ENCODE measurements at regions not wholly inside any gene's neighbourhood (a gene's known extent, or its start where the extent isn't known, plus 50 kb on each side); places are given as distances from the start of the nearest gene placed in this dataset.

DNA sequence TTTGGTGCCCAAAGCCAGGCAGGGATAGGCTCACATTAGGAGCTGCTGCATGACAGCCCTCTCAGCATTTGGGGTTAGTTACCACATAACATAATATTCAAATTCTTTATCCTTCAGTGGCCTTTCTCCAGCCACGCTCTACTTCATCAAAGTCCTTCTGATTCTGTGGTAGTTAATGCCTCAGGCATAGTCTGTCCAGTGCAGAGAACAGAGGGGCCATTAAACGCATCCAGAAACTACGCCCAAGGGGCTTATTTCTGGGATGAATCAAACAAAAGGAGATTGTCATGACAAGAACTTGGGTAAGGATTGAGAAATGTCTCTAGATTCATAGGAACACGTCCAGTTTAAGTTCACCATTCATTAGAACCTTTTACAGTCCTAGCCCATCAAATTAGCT is 183.4 kb upstream of the PLXNC1 start:
- no peaks in the 10 kb centered on the region for H3K27me3 Mint-ChIP-seq (ENCODE audit: insufficient read depth)
- H3K27ac Mint-ChIP-seq: no peak overlapping the region
- H3K4me1 Mint-ChIP-seq (ENCODE audit: low read depth): peaks cover 11% of the 10 kb centered on the region
- H3K4me3 Mint-ChIP-seq: no peak overlapping the region
- DNase-seq: no peak
- H3K36me3 Mint-ChIP-seq (ENCODE audit: low read depth): peaks cover 19% of the 10 kb centered on the region
- peaks cover 26% of the 10 kb centered on the region for H3K9me3 Mint-ChIP-seq
- TF ChIP-seq, protein P1, sequence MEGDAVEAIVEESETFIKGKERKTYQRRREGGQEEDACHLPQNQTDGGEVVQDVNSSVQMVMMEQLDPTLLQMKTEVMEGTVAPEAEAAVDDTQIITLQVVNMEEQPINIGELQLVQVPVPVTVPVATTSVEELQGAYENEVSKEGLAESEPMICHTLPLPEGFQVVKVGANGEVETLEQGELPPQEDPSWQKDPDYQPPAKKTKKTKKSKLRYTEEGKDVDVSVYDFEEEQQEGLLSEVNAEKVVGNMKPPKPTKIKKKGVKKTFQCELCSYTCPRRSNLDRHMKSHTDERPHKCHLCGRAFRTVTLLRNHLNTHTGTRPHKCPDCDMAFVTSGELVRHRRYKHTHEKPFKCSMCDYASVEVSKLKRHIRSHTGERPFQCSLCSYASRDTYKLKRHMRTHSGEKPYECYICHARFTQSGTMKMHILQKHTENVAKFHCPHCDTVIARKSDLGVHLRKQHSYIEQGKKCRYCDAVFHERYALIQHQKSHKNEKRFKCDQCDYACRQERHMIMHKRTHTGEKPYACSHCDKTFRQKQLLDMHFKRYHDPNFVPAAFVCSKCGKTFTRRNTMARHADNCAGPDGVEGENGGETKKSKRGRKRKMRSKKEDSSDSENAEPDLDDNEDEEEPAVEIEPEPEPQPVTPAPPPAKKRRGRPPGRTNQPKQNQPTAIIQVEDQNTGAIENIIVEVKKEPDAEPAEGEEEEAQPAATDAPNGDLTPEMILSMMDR (IDR thresholded peaks at IDR 0.05): no peak

DNA sequence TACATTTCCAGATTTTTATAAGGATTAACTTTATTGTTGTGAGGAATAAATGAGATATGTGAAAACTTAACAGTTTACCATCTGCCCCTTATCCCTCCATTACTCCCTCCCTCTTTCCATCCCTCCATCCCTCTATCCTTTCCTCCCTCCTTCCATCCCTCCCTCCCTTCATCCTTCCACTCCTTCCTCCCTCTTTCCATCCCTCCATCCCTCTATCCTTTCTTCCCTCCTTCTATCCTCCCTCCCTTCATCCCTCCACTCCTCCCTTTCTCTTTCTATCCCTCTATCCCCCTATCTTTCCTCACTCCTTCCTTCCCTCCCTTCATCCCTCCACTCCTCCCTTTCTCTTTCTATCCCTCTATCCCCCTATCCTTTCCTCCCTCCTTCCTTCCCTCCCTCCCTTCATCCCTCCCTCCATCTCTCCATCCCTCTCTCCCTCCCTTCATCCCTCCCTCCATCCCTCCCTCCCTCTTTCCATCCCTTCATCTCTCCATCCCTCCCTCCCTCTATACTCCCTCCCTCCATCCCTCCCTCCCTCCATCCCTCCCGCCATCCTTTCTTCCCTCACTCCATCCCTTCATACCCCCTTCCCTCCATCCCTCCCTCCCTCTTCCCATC is 181.8 kb upstream of the PLXNC1 start:
- H3K9me3 Mint-ChIP-seq: peaks cover 31% of the 10 kb centered on the region
- no peak for DNase-seq
- no peak overlapping the region for H3K27ac Mint-ChIP-seq
- peaks cover 33% of the 10 kb centered on the region for H3K36me3 Mint-ChIP-seq (ENCODE audit: low read depth)
- peaks cover 24% of the 10 kb centered on the region for H3K4me1 Mint-ChIP-seq (ENCODE audit: low read depth)
- no peaks in the 10 kb centered on the region for H3K27me3 Mint-ChIP-seq (ENCODE audit: insufficient read depth)
- TF ChIP-seq, protein P1 (IDR thresholded peaks at IDR 0.05): no peak
- no peak overlapping the region for H3K4me3 Mint-ChIP-seq

DNA sequence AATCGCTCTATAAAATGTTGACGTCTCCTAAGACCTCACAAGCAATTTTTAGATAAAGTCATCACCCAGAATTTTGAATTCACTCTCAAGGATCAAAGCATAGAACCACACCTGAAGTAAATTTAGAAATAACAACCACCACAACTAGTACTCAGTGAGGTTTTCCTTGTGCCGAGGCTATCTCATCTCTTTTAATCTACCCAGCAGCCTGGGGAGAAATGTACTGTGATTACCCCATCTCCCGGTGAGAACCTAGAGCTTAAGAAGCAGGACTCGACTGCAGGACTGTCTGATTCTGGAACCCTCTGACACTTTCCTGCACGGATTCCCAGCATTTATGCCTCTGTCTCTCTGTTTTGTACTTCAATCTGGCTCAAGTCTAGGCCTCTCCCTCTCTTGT is 180.9 kb upstream of the PLXNC1 start:
- H3K4me3 Mint-ChIP-seq: no peak overlapping the region
- peaks cover 31% of the 10 kb centered on the region for H3K36me3 Mint-ChIP-seq (ENCODE audit: low read depth)
- no peak for DNase-seq
- H3K27ac Mint-ChIP-seq: peak overlapping the region; percentile 3; the same call in 1 of the 2 replicates
- H3K27me3 Mint-ChIP-seq (ENCODE audit: insufficient read depth): no peaks in the 10 kb centered on the region
- H3K9me3 Mint-ChIP-seq: peaks cover 30% of the 10 kb centered on the region
- TF ChIP-seq, protein P1 (IDR thresholded peaks at IDR 0.05): no peak
- H3K4me1 Mint-ChIP-seq (ENCODE audit: low read depth): peaks cover 32% of the 10 kb centered on the region

DNA sequence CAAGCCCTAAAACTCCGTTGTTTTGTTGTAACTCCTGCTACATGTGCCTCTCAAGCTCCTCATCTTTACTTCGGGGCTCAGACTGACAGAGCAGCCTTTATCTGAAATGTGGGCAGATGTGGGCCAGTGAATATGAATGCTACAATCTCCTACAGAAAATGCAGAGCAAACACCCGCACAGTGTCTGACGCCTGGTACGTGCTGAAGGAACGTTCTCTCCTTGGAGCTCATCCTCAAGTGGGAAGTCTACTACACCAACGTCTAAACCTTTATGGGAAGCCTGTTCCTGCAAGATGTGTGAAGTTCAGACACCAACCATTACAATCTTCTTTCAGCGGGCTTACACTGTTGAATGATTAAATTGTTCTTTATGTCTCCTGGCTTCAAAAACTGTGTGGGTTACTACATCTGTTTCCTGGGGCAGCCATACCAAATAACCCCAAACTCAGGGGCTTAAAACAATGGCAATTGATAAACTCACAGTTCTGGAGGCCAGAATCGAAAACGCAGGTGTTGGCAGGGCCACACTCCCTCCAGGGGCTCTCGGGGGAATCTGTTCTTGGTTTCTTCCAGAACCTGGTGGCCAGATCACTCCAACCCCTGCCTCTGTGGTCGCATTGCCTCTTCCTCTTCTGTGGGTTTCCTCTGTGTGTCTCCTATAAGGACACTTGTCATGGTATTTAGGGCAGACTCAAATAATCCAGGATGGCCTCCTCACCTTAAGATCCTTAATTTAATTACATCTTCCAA is 179.7 kb upstream of the PLXNC1 start:
- TF ChIP-seq, protein P1 (IDR thresholded peaks at IDR 0.05): no peak
- no peak for DNase-seq
- H3K36me3 Mint-ChIP-seq (ENCODE audit: low read depth): peaks cover 18% of the 10 kb centered on the region
- peaks cover 45% of the 10 kb centered on the region for H3K4me1 Mint-ChIP-seq (ENCODE audit: low read depth)
- no peak overlapping the region for H3K27ac Mint-ChIP-seq
- no peaks in the 10 kb centered on the region for H3K27me3 Mint-ChIP-seq (ENCODE audit: insufficient read depth)
- H3K4me3 Mint-ChIP-seq: no peak overlapping the region
- H3K9me3 Mint-ChIP-seq: peaks cover 20% of the 10 kb centered on the region

DNA sequence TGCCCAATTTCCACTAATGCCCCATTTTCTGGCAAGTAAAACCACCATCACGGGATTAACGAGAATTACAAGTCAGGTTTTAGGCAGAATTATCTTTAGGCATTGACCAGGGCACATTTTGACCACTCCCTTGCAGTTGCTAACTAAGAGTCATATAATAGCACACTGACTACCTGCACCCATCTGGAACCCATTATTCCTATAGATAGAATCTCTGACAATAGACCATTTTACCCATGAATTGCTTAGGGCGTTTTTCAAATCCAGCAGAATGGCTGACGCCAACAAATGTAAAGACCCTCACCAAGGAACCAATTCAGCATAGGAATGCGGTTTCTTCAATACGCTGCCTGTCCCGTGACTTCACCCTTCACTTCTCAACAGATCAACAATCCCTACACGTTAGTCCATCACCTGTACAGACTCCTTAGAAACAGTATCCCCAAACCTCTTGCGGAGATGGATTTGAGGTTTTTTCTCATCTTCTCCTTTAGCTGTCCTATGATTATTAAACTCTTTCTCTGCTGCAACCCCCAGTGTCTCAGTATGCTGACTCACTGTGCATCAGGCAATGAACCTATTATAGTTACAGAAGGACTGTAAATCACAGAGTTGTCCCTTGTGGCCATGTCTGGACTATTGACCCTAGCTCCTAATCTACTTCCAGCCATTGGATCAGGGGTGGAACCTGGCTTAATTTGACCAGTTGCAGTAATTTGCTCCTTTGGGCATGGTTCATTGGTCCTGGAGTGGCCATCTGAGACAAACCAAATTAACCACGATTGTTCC is 177.3 kb upstream of the PLXNC1 start:
- Mint-ChIP-seq H3K36me3 (ENCODE audit: low read depth) (peaks cover 18% of the 10 kb centered on the region), H3K4me1 (ENCODE audit: low read depth) (peaks cover 50% of the 10 kb centered on the region), H3K4me3 (no peak overlapping the region), H3K9me3 (peaks cover 20% of the 10 kb centered on the region), H3K27ac (peak overlapping the region; percentile 64; the same call in 1 of the 2 replicates), H3K27me3 (ENCODE audit: insufficient read depth) (no peaks in the 10 kb centered on the region; the same call in 1 of the 2 replicates)
- peak; percentile 26 for DNase-seq
- TF ChIP-seq, protein P1 (IDR thresholded peaks at IDR 0.05): no peak
